Fibroblast of lung (primary cell): ENCODE measurements at regions not wholly inside any gene's neighbourhood (a gene's known extent, or its start where the extent isn't known, plus 50 kb on each side); places are given as distances from the start of the nearest gene placed in this dataset.

ENCODE experiments used
- CTCF ChIP-seq, 2 donors: IDR thresholded peaks in 1 of 2; conservative IDR thresholded peaks in 1 of 2; 1 replicate in 1 of 2; 2 replicates in 1 of 2; pipeline ENCODE4 v1.5.1; 2011 to 2012; ENCODE audit warnings: low read length in 2 of 2, control low read depth in 1 of 2, inconsistent platforms in 1 of 2, low read depth in 1 of 2, mild to moderate bottlenecking in 1 of 2
- EZH2 ChIP-seq: IDR thresholded peaks from 2 replicates; pipeline ENCODE4 v1.5.1; 2012; ENCODE audit warnings: low read length, control low read depth, mild to moderate bottlenecking; ENCODE audit errors: missing control alignments

GRCh38 chr3:126253072-126253471 lies 72.7 kb upstream of the ALDH1L1 start:
- TF ChIP-seq CTCF (conservative IDR thresholded peaks at IDR 0.05 in 1 of 2, IDR thresholded peaks at IDR 0.05 in 1 of 2; ENCODE audit: low read depth in 1 of 2, low read length in 2 of 2) = no peak
- TF ChIP-seq EZH2 = no peak
